ENCODE measurements at regions not wholly inside any gene's neighbourhood (a gene's known extent, or its start where the extent isn't known, plus 50 kb on each side); places are given as distances from the start of the nearest gene placed in this dataset.

DNA sequence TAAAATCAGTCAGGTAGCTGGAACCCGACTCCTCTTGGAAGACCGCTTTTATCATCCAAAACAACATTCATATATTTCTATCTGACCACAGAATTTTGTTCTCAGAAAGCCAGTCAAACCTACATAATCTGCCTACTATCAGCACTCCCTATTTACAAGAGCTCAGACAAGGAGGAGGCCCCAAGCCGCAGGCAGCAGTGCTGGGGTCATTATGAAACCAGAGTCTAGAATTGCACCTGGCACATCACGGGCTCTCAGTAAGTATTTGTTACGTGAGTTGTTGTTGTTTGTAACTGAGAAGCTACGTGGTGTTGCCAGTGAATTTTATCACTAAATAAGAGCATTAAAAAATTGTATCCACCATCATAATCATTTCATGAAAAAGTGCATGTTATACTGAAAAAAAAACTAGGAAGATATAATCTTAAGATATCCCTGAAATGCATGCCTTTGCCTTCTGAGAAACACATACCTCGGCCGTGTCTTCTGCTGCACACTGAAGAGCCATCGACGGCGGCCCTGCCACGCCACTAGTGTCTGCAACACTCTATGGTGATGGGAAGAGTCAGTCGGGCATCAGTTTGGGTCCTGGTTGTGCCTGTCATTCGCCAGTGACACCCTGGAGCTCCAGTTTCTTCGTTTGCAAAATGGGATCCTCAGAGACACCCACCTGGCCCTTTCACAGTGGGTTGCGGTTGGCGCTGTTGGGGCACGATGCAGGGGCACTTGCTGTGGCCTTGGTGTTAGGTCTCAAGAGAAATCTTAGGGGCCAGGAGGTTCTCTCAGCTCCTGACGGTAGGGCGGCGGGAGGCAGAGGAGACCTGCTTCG lies 505.9 kb downstream of the EIPR1 start:
- DNase-seq: no peak
- Histone ChIP-seq H3K4me1 (no peaks in the 10 kb centered on the region), H3K36me3 (ENCODE audit: control insufficient read depth, insufficient read depth, low read length) (no peaks in the 10 kb centered on the region), H3K9me3 (no peaks in the 10 kb centered on the region), H3K4me3 (ENCODE audit: low read depth, low read length) (no peak overlapping the region), H3K27me3 (replicated peaks; ENCODE audit: control insufficient read depth, insufficient read depth, low read length) (no peaks in the 10 kb centered on the region)
- Mint-ChIP-seq H3K27ac (ENCODE audit: unreplicated experiment) (no peak overlapping the region), H3K4me1 (ENCODE audit: low read depth, unreplicated experiment) (no peaks in the 10 kb centered on the region), H3K9me3 (ENCODE audit: unreplicated experiment) (no peaks in the 10 kb centered on the region), H3K4me3 (ENCODE audit: unreplicated experiment) (no peak overlapping the region), H3K27me3 (ENCODE audit: insufficient read depth, unreplicated experiment) (peaks cover 15% of the 10 kb centered on the region), H3K36me3 (ENCODE audit: insufficient read depth, unreplicated experiment) (peaks cover 4% of the 10 kb centered on the region)
- no peak for TF ChIP-seq CTCF (IDR thresholded peaks at IDR 0.05; ENCODE audit: insufficient read depth in 1 of 2, low read depth in 1 of 2, low read length in 1 of 2, severe bottlenecking in 1 of 2, unreplicated experiment in 1 of 2)
- no TSS peak for BruUV-seq (replicated peaks)
- intact Hi-C loops (cut with micrococcal nuclease; ENCODE audit: unreplicated experiment): no loop called here
- CTCF ChIA-PET: no interaction called here
- POLR2A ChIA-PET: no interaction called here

DNA sequence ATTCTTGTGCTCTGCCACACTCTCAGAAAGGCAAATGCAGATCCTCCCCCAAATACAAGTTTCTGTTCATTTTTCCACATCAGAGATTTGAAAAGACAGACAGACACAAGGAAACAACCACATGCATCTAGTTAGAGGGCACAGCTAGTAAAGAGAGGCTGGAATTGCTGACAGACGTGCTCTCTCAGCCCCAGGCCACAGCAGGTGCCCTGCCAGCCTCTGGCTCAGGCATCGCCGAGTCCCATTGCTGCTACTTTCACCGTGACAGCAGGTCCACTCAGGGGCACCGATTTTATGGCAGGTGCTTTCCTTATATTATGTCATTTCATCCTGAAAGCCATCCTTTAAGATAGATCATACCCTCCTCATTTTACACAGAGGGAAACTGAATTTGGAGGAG lies 507.5 kb downstream of the EIPR1 start:
- H3K4me1 Mint-ChIP-seq (ENCODE audit: low read depth, unreplicated experiment): no peaks in the 10 kb centered on the region
- H3K27ac Mint-ChIP-seq (ENCODE audit: unreplicated experiment): no peak overlapping the region
- intact Hi-C loops (cut with micrococcal nuclease; ENCODE audit: unreplicated experiment): no loop called here
- CTCF ChIA-PET: no interaction called here
- no peak for TF ChIP-seq CTCF (IDR thresholded peaks at IDR 0.05; ENCODE audit: insufficient read depth in 1 of 2, low read depth in 1 of 2, low read length in 1 of 2, severe bottlenecking in 1 of 2, unreplicated experiment in 1 of 2)
- H3K9me3 Mint-ChIP-seq (ENCODE audit: unreplicated experiment): no peaks in the 10 kb centered on the region
- no peaks in the 10 kb centered on the region for H3K9me3 ChIP-seq
- no peak overlapping the region for H3K4me3 ChIP-seq (ENCODE audit: low read depth, low read length)
- H3K4me1 ChIP-seq: no peaks in the 10 kb centered on the region
- peaks cover 15% of the 10 kb centered on the region for H3K27me3 Mint-ChIP-seq (ENCODE audit: insufficient read depth, unreplicated experiment)
- no peak overlapping the region for H3K4me3 Mint-ChIP-seq (ENCODE audit: unreplicated experiment)
- no peaks in the 10 kb centered on the region for H3K27me3 ChIP-seq (replicated peaks; ENCODE audit: control insufficient read depth, insufficient read depth, low read length)
- peaks cover 4% of the 10 kb centered on the region for H3K36me3 Mint-ChIP-seq (ENCODE audit: insufficient read depth, unreplicated experiment)
- POLR2A ChIA-PET: no interaction called here
- no peak for DNase-seq
- no peaks in the 10 kb centered on the region for H3K36me3 ChIP-seq (ENCODE audit: control insufficient read depth, insufficient read depth, low read length)
- BruUV-seq (replicated peaks): no TSS peak

DNA sequence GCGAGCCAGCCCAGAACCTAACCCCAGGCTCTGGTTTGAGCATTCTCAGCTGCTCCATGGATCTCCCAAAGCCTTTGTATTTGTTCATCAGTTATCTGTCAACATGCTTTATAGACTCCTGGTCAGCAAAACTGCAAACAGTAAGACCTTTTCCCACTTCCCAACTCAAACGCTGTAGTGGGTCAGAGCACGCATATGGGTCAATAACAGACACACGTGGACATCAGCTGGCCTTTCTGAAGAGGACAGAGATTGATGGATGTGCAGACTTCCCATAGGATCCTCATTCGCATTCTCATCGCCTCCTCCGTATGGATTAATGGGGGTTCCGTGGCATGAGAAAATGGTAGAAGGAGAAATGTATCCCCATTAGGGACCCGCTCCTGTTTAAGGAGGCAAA lies 508.1 kb downstream of the EIPR1 start:
- DNase-seq: no peak
- Mint-ChIP-seq H3K9me3 (ENCODE audit: unreplicated experiment) (no peaks in the 10 kb centered on the region), H3K4me1 (ENCODE audit: low read depth, unreplicated experiment) (no peaks in the 10 kb centered on the region), H3K4me3 (ENCODE audit: unreplicated experiment) (no peak overlapping the region), H3K36me3 (ENCODE audit: insufficient read depth, unreplicated experiment) (peaks cover 4% of the 10 kb centered on the region), H3K27me3 (ENCODE audit: insufficient read depth, unreplicated experiment) (peaks cover 15% of the 10 kb centered on the region), H3K27ac (ENCODE audit: unreplicated experiment) (no peak overlapping the region)
- ChIA-PET CTCF (no interaction called here), POLR2A (no interaction called here)
- intact Hi-C loops (cut with micrococcal nuclease; ENCODE audit: unreplicated experiment): no loop called here
- Histone ChIP-seq H3K9me3 (no peaks in the 10 kb centered on the region), H3K36me3 (ENCODE audit: control insufficient read depth, insufficient read depth, low read length) (no peaks in the 10 kb centered on the region), H3K4me3 (ENCODE audit: low read depth, low read length) (no peak overlapping the region), H3K4me1 (no peaks in the 10 kb centered on the region), H3K27me3 (replicated peaks; ENCODE audit: control insufficient read depth, insufficient read depth, low read length) (no peaks in the 10 kb centered on the region)
- no TSS peak for BruUV-seq (replicated peaks)
- TF ChIP-seq CTCF (IDR thresholded peaks at IDR 0.05; ENCODE audit: insufficient read depth in 1 of 2, low read depth in 1 of 2, low read length in 1 of 2, severe bottlenecking in 1 of 2, unreplicated experiment in 1 of 2): no peak

Data from Caco-2 (cell line).